Endothelial cell (in vitro differentiated cells): ENCODE measurements at regions not wholly inside any gene's neighbourhood (a gene's known extent, or its start where the extent isn't known, plus 50 kb on each side); places are given as distances from the start of the nearest gene placed in this dataset.
"Not testable (repeated sequence)": the region's sequence is repeated elsewhere in the genome, so short reads cannot be mapped to it uniquely, and the experiment has no call there.

Experiments used
- DNase-seq: peaks from one replicate; pipeline ENCODE4 v3.0.0; 2021; ENCODE audit warnings: low spot score
- H3K27ac Mint-ChIP-seq: one replicate; pipeline ENCODE4 v1.8.0; 2021; ENCODE audit warnings: mixed read lengths, inconsistent platforms; ENCODE audit not compliant: unreplicated experiment
- H3K27me3 Mint-ChIP-seq: one replicate; pipeline ENCODE4 v1.8.0; 2021; ENCODE audit warnings: mild to moderate bottlenecking, moderate library complexity, mixed read lengths, inconsistent platforms; ENCODE audit not compliant: unreplicated experiment
- H3K36me3 Mint-ChIP-seq: one replicate; pipeline ENCODE4 v1.8.0; 2021; ENCODE audit warnings: mild to moderate bottlenecking, low read depth, mixed read lengths, inconsistent platforms; ENCODE audit not compliant: unreplicated experiment
- H3K4me1 Mint-ChIP-seq: one replicate; pipeline ENCODE4 v1.8.0; 2021; ENCODE audit warnings: mild to moderate bottlenecking, mixed read lengths, inconsistent platforms; ENCODE audit not compliant: unreplicated experiment
- H3K4me3 Mint-ChIP-seq: one replicate; pipeline ENCODE4 v1.8.0; 2021; ENCODE audit warnings: mild to moderate bottlenecking, mixed read lengths, inconsistent platforms; ENCODE audit not compliant: unreplicated experiment
- H3K9me3 Mint-ChIP-seq: one replicate; pipeline ENCODE4 v1.8.0; 2021; ENCODE audit warnings: mixed read lengths, inconsistent platforms; ENCODE audit not compliant: unreplicated experiment
- TF ChIP-seq, protein P1 (sequence below): fragments of 200-600 bp; sonication (generic); IDR thresholded peaks from one replicate; pipeline ENCODE4 v1.5.0; 2021; ENCODE audit warnings: antibody characterized with exemption; ENCODE audit not compliant: unreplicated experiment

DNA sequence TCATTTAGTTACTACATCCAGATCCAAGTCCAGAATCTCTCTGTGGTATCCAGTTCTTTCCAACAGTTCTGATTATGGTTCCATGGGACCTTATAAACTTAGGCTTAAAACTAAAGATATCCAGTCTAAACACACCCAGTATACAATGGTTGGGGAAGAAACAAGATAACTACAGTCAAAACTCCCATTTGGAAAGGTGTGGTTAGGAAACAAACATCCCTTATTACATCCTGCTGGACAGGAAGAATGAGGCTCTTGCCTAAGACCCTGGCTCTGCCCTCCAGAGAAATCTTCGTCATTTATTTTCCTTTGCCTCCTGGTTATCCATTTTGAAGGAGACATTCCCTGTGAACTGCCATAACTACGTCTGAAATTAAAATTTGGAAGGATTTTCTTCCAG, 64.6 kb upstream of the EPB41L4A start:
- Mint-ChIP-seq H3K27ac (no peak overlapping the region), H3K27me3 (no peaks in the 10 kb centered on the region), H3K9me3 (no peaks in the 10 kb centered on the region), H3K36me3 (no peaks in the 10 kb centered on the region), H3K4me1 (peaks cover 16% of the 10 kb centered on the region), H3K4me3 (no peak overlapping the region)
- TF ChIP-seq, protein P1, sequence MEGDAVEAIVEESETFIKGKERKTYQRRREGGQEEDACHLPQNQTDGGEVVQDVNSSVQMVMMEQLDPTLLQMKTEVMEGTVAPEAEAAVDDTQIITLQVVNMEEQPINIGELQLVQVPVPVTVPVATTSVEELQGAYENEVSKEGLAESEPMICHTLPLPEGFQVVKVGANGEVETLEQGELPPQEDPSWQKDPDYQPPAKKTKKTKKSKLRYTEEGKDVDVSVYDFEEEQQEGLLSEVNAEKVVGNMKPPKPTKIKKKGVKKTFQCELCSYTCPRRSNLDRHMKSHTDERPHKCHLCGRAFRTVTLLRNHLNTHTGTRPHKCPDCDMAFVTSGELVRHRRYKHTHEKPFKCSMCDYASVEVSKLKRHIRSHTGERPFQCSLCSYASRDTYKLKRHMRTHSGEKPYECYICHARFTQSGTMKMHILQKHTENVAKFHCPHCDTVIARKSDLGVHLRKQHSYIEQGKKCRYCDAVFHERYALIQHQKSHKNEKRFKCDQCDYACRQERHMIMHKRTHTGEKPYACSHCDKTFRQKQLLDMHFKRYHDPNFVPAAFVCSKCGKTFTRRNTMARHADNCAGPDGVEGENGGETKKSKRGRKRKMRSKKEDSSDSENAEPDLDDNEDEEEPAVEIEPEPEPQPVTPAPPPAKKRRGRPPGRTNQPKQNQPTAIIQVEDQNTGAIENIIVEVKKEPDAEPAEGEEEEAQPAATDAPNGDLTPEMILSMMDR, result no peak
- no peak for DNase-seq

DNA sequence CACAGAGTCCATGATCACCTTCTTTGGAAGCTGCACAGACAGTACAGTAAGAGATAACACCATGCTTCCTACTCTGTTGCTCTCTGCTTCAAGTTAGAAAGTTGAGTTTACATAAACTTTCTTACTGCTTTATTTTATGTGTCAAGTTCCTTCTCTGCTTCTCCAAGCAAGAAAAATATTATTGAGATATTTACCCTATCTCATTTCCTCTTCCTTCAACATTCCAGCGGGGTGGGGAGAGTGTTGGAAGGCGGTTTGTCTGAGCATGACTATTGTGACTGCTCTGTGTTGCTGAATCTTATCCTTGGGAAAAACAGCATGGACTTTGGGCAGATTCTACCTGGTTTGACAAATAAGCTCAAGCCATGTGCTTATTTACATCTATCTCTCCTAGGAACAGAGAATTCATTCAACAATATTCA, 66.9 kb upstream of the EPB41L4A start:
- Mint-ChIP-seq H3K27me3 (no peaks in the 10 kb centered on the region), H3K9me3 (no peaks in the 10 kb centered on the region), H3K27ac (peak overlapping the region; percentile 83), H3K36me3 (no peaks in the 10 kb centered on the region), H3K4me3 (no peak overlapping the region), H3K4me1 (peaks cover 16% of the 10 kb centered on the region)
- TF ChIP-seq, protein P1, result no peak
- no peak for DNase-seq

DNA sequence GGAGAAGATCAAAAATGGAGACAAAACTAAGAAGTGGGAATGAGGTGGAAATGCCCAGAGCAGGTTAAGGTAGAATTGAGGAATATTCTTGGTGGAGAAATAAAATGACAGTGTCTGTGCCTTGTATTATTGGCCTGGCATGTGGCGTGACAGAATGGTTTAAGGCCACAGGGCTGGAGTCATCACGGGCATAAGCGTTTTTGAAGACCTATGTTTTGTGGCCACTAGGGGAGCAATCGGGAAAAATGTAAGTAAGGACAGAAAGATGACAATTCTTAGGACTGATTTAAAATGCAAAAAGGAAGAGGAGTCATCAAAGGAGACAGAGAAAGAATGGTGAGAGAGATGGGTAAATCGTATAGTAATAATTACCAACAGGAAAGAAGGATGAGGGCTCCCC, 72.2 kb upstream of the EPB41L4A start:
- Mint-ChIP-seq H3K4me1 (no peaks in the 10 kb centered on the region), H3K27me3 (no peaks in the 10 kb centered on the region), H3K9me3 (no peaks in the 10 kb centered on the region), H3K4me3 (no peak overlapping the region), H3K27ac (no peak overlapping the region), H3K36me3 (no peaks in the 10 kb centered on the region)
- peak; percentile 12 for DNase-seq
- TF ChIP-seq, protein P1, result peak; percentile 77

DNA sequence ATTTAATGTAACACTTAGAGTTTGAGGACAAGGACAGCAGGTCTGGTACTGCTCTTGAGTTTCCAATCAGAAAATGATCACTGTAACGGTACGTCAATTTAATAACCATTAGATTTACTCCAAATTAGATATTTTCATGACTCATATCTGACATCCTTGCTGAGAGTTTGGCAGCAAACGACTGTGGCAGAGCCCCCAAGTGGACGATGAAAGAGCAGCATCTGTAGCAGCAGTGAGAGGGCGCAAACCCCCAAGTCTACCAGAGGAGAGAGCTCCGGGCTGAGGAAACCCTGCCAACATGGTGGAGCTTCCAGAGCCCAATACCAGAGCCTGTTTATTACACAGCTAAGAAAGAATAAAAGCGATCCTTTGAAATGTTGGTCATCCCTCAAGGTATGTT, 73.2 kb upstream of the EPB41L4A start:
- H3K4me1 Mint-ChIP-seq, result no peaks in the 10 kb centered on the region
- no peaks in the 10 kb centered on the region for H3K9me3 Mint-ChIP-seq
- H3K36me3 Mint-ChIP-seq, result no peaks in the 10 kb centered on the region
- peak; percentile 65 for DNase-seq
- no peaks in the 10 kb centered on the region for H3K27me3 Mint-ChIP-seq
- no peak overlapping the region for H3K27ac Mint-ChIP-seq
- no peak overlapping the region for H3K4me3 Mint-ChIP-seq
- TF ChIP-seq, protein P1, result peak; percentile 48

DNA sequence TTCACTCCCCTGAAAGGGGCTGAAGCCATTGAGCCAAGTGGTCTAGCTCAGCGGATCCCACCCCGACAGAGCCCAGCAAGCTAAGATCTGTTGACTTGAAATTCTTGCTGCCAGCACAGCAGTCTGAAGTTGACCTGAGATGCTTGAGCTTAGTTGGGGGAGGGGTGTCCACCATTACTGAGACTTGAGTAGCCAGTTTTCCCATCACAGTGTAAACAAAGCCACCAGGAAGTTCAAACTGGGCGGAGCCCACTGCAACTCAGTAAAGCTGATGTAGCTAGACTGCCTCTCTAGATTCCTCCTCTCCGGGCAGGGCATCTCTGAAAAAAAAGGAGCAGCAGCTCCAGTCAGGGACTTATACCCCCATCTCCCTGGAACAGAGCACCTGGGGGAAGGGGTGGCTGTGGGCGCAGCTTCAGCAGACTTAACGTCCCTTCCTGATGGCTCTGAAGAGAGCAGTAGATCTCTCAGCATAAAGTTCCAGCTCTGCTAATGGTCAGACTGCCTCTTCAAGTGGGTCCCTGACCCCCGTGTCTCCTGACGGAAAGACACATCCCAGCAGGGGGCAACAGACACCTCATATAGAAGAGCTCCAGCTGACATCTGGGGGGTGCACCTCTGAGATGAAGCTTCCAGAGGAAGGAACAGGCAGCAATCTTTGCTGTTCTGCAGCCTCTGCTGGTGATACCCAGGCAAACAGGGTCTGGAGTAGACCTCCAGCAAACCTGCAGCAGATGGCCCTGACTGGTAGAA, 84.8 kb upstream of the EPB41L4A start:
- not testable (repeated sequence) for H3K4me1 Mint-ChIP-seq, H3K9me3 Mint-ChIP-seq, DNase-seq

DNA sequence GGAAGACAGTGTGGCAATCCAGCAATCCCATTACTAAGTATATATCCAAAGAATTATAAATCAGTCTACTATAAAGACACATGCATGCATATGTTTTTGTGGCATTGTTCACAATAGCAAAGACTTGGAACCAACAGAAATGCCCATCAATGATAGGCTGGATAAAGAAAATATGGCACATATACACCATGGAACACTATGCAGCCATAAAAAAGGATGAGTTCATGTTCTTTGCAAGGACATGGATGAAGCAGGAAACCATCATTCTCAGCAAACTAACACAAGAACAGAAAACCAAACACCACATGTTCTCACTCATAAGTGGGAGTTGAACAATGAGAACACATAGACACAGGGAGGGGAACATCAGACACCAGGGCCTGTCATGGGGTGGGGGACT, 90.0 kb upstream of the EPB41L4A start:
- not testable (repeated sequence) for H3K9me3 Mint-ChIP-seq

More for the DNA sequence above, 84.8 kb upstream of the EPB41L4A start:
- not testable (repeated sequence) for H3K4me3 Mint-ChIP-seq, H3K27me3 Mint-ChIP-seq, H3K36me3 Mint-ChIP-seq, H3K27ac Mint-ChIP-seq

More for the DNA sequence above, 90.0 kb upstream of the EPB41L4A start:
- H3K4me3 Mint-ChIP-seq, H3K36me3 Mint-ChIP-seq, H3K4me1 Mint-ChIP-seq, DNase-seq, H3K27me3 Mint-ChIP-seq, H3K27ac Mint-ChIP-seq: not testable (repeated sequence)
